GDM1 (cell line): ENCODE measurements at regions not wholly inside any gene's neighbourhood (a gene's known extent, or its start where the extent isn't known, plus 50 kb on each side); places are given as distances from the start of the nearest gene placed in this dataset.

Experiments
- DNase-seq: peaks from one replicate; lab custom pipeline; 2025; lab: John Stamatoyannopoulos, UW

DNA sequence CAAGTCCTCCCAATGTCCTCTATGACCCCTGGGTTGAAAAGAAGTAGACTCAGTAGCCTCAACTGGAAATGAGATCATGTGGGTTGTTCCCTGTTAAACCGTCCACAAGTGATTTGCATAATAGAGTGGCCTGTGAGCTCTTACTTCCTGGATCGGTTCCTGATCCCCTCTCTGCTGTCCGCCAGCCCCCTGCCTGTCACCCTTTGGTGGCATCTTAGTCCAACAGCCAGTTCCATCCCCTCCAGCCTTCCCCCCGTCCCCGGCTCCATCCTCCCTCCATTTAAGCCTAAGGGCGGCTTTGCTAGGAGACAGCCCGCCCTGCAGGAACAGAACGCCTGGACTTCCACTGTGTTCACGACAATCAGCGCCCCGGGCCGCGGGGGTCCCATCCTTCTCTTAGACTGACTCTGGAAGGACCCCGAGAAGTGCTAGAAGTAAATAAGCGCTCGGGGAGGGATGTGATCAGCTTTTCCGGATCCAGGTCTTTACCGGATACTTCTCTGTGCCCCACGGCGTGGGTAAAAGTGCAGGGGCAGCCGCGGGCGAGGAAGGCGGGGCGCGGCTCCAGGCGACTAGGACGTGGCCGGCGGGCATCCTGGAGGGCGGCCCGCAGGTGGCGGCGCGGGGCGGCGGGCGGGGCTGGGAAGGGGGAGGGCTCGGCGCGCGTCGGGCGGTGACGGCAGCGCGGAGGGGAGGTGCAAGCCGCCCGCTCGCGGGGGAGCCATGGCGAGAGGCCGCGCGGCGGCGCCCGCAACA, 51.2 kb upstream of the ULK4 start:
- DNase-seq, result peak; percentile 72

DNA sequence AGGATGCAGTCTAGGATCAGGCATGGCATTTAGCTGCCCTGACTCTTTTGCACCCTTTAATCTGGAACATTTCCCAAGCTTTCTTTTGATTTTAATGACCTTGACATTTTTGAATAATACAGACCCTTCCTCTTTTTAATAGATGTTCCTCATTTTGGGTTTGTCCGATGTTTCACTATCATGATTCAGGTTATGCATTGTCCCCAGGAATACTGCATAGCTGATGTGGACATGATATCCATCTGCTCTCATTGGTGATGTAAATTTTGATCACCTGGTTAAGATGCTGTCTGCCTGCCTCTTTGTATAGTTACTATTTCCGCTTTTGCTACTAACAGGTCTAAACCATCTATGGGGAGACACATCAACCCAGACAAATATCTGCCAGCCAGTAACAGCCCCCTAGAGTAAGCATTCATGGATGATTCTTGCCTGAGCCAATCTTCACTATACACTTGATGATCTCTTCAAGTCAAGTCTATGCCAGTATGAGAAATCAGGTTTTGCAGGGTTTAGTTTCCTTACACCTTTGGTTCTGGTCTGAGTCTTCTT, 50.6 kb upstream of the ULK4 start:
- DNase-seq, result no peak
